ENCODE measurements at regions not wholly inside any gene's neighbourhood (a gene's known extent, or its start where the extent isn't known, plus 50 kb on each side); places are given as distances from the start of the nearest gene placed in this dataset.

GRCh38 chr1:80164150-80164549 is 1157.6 kb upstream of the ADGRL4 start:
- no peaks in the 10 kb centered on the region for H3K4me1 ChIP-seq (ENCODE audit: low read length)
- no peaks in the 10 kb centered on the region for H3K27me3 ChIP-seq (replicated peaks; ENCODE audit: insufficient read depth, low read length)
- DNase-seq: no peak
- no peaks in the 10 kb centered on the region for H3K36me3 ChIP-seq (replicated peaks; ENCODE audit: insufficient read depth, low read length)
- H3K27ac ChIP-seq (ENCODE audit: low read length): no peak overlapping the region
- H3K4me3 ChIP-seq (ENCODE audit: low read length): no peak overlapping the region
- H3K9ac ChIP-seq (ENCODE audit: low read length): no peak overlapping the region
- no peaks in the 10 kb centered on the region for H3K79me2 ChIP-seq (ENCODE audit: low read length)
- H3K9me2 ChIP-seq (replicated peaks; ENCODE audit: insufficient read depth, low read length): no peaks in the 10 kb centered on the region
- no peaks in the 10 kb centered on the region for H3F3A ChIP-seq (ENCODE audit: insufficient read depth, low read length)
- H2AFZ ChIP-seq (ENCODE audit: low read length): no peak overlapping the region
- TF ChIP-seq, protein P1, sequence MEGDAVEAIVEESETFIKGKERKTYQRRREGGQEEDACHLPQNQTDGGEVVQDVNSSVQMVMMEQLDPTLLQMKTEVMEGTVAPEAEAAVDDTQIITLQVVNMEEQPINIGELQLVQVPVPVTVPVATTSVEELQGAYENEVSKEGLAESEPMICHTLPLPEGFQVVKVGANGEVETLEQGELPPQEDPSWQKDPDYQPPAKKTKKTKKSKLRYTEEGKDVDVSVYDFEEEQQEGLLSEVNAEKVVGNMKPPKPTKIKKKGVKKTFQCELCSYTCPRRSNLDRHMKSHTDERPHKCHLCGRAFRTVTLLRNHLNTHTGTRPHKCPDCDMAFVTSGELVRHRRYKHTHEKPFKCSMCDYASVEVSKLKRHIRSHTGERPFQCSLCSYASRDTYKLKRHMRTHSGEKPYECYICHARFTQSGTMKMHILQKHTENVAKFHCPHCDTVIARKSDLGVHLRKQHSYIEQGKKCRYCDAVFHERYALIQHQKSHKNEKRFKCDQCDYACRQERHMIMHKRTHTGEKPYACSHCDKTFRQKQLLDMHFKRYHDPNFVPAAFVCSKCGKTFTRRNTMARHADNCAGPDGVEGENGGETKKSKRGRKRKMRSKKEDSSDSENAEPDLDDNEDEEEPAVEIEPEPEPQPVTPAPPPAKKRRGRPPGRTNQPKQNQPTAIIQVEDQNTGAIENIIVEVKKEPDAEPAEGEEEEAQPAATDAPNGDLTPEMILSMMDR (IDR thresholded peaks at IDR 0.05; ENCODE audit: low read length): no peak
- TF ChIP-seq EZH2 (optimal IDR thresholded peaks at IDR 0.05; ENCODE audit: low read depth, low read length): no peak
- no peak for TF ChIP-seq EZH2phosphoT487 (IDR thresholded peaks at IDR 0.05; ENCODE audit: low read length)
- no peaks in the 10 kb centered on the region for H4K20me1 ChIP-seq (ENCODE audit: insufficient read depth, low read length)
- H3K4me2 ChIP-seq (ENCODE audit: low read depth, low read length): no peak overlapping the region
- H3K9me3 ChIP-seq (replicated peaks; ENCODE audit: insufficient read depth, low read length): no peaks in the 10 kb centered on the region

- Histone ChIP-seq H4K20me1 (ENCODE audit: insufficient read depth, low read length) (no peaks in the 10 kb centered on the region), H2AFZ (ENCODE audit: low read length) (no peak overlapping the region), H3K4me1 (ENCODE audit: low read length) (no peaks in the 10 kb centered on the region), H3K79me2 (ENCODE audit: low read length) (no peaks in the 10 kb centered on the region), H3K9me3 (replicated peaks; ENCODE audit: insufficient read depth, low read length) (no peaks in the 10 kb centered on the region), H3K36me3 (replicated peaks; ENCODE audit: insufficient read depth, low read length) (no peaks in the 10 kb centered on the region), H3K27me3 (replicated peaks; ENCODE audit: insufficient read depth, low read length) (no peaks in the 10 kb centered on the region), H3K4me2 (ENCODE audit: low read depth, low read length) (no peak overlapping the region), H3K4me3 (ENCODE audit: low read length) (no peak overlapping the region), H3F3A (ENCODE audit: insufficient read depth, low read length) (no peaks in the 10 kb centered on the region), H3K27ac (ENCODE audit: low read length) (no peak overlapping the region), H3K9me2 (replicated peaks; ENCODE audit: insufficient read depth, low read length) (no peaks in the 10 kb centered on the region), H3K9ac (ENCODE audit: low read length) (no peak overlapping the region)
- DNase-seq: no peak
- TF ChIP-seq EZH2phosphoT487 (IDR thresholded peaks at IDR 0.05; ENCODE audit: low read length) (no peak), EZH2 (optimal IDR thresholded peaks at IDR 0.05; ENCODE audit: low read depth, low read length) (no peak)
- TF ChIP-seq, protein P1 (IDR thresholded peaks at IDR 0.05; ENCODE audit: low read length): no peak
Measured at GRCh38 chr1:80163686-80164085, 1157.2 kb upstream of the ADGRL4 start.

DNA sequence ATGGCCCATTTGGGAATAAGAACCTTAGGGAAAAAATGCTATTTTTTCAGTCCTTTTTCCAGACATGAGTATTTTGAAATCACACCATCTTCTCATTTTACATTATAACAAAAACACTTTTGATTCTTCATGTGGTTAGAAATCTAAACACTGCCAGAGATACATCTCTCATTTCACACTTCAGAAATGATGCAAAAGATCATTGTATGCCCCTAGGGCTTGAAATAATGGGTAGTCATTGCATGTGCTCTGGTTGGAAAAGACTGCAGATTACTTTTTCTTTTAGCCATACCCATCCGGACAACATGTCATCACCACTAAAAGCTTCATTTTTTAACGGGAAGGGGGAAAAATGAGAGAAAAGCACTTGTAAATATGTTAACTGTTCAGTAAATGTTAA is 1152.2 kb upstream of the ADGRL4 start:
- TF ChIP-seq, protein P1 (IDR thresholded peaks at IDR 0.05; ENCODE audit: low read length): no peak
- TF ChIP-seq EZH2phosphoT487 (IDR thresholded peaks at IDR 0.05; ENCODE audit: low read length) (no peak), EZH2 (optimal IDR thresholded peaks at IDR 0.05; ENCODE audit: low read depth, low read length) (no peak)
- Histone ChIP-seq H3K4me2 (ENCODE audit: low read depth, low read length) (no peak overlapping the region), H3K9me2 (replicated peaks; ENCODE audit: insufficient read depth, low read length) (no peaks in the 10 kb centered on the region), H3K79me2 (ENCODE audit: low read length) (no peaks in the 10 kb centered on the region), H3K27me3 (replicated peaks; ENCODE audit: insufficient read depth, low read length) (no peaks in the 10 kb centered on the region), H3K4me1 (ENCODE audit: low read length) (no peaks in the 10 kb centered on the region), H4K20me1 (ENCODE audit: insufficient read depth, low read length) (no peaks in the 10 kb centered on the region), H3K4me3 (ENCODE audit: low read length) (no peak overlapping the region), H3K36me3 (replicated peaks; ENCODE audit: insufficient read depth, low read length) (no peaks in the 10 kb centered on the region), H3K9ac (ENCODE audit: low read length) (no peak overlapping the region), H3K9me3 (replicated peaks; ENCODE audit: insufficient read depth, low read length) (no peaks in the 10 kb centered on the region), H2AFZ (ENCODE audit: low read length) (no peak overlapping the region), H3K27ac (ENCODE audit: low read length) (no peak overlapping the region), H3F3A (ENCODE audit: insufficient read depth, low read length) (no peaks in the 10 kb centered on the region)
- no peak for DNase-seq

Data from MM.1S (cell line).